HG03521 (cell line): ENCODE measurements at regions not wholly inside any gene's neighbourhood (a gene's known extent, or its start where the extent isn't known, plus 50 kb on each side); places are given as distances from the start of the nearest gene placed in this dataset.

ENCODE experiments used
- ATAC-seq: cut with Tn5 transposase; IDR thresholded peaks from one replicate; pipeline ENCODE4 v1.9.1; 2021; ENCODE audit warnings: mild to moderate bottlenecking, moderate library complexity; ENCODE audit not compliant: unreplicated experiment

GRCh38 chr14:96931751-96932150 lies 134.6 kb downstream of the VRK1 start:
- no peak for ATAC-seq

- ATAC-seq, result no peak
Measured at GRCh38 chr14:96934638-96935330, 137.6 kb downstream of the VRK1 start.

- ATAC-seq, result no peak
Measured at GRCh38 chr14:96938946-96939345, 141.8 kb downstream of the VRK1 start.

GRCh38 chr14:96940009-96940408 lies 142.8 kb downstream of the VRK1 start:
- no peak for ATAC-seq

GRCh38 chr14:96944297-96944696 lies 147.1 kb downstream of the VRK1 start:
- no peak for ATAC-seq

- ATAC-seq, result no peak
Measured at GRCh38 chr14:96945721-96946120, 148.5 kb downstream of the VRK1 start.

- ATAC-seq, result no peak
Measured at GRCh38 chr14:96949594-96949993, 152.4 kb downstream of the VRK1 start.

GRCh38 chr14:96951511-96951910 lies 154.3 kb downstream of the VRK1 start:
- no peak for ATAC-seq

GRCh38 chr14:96953087-96953874 lies 156.1 kb downstream of the VRK1 start:
- ATAC-seq, result no peak

- no peak for ATAC-seq
Measured at GRCh38 chr14:96953875-96954185, 156.6 kb downstream of the VRK1 start.

GRCh38 chr14:96956464-96957239 lies 159.5 kb downstream of the VRK1 start:
- ATAC-seq, result no peak

GRCh38 chr14:96958057-96958456 lies 160.9 kb downstream of the VRK1 start:
- ATAC-seq, result no peak

GRCh38 chr14:96959992-96960391 lies 162.8 kb downstream of the VRK1 start:
- ATAC-seq, result no peak

- ATAC-seq, result no peak
Measured at GRCh38 chr14:96960598-96961116, 163.5 kb downstream of the VRK1 start.

GRCh38 chr14:96961895-96962294 lies 164.7 kb downstream of the VRK1 start:
- no peak for ATAC-seq

GRCh38 chr14:96962337-96962736 lies 165.2 kb downstream of the VRK1 start:
- ATAC-seq, result no peak

GRCh38 chr14:96964726-96965415 lies 167.7 kb downstream of the VRK1 start:
- ATAC-seq, result no peak

- no peak for ATAC-seq
Measured at GRCh38 chr14:96965885-96966595, 168.9 kb downstream of the VRK1 start.

- ATAC-seq, result no peak
Measured at GRCh38 chr14:96975116-96975515, 177.9 kb downstream of the VRK1 start.

- ATAC-seq, result no peak
Measured at GRCh38 chr14:96978525-96979272, 181.5 kb downstream of the VRK1 start.
